B cell (primary cell): ENCODE measurements at regions not wholly inside any gene's neighbourhood (a gene's known extent, or its start where the extent isn't known, plus 50 kb on each side); places are given as distances from the start of the nearest gene placed in this dataset.

ENCODE experiments used
- ATAC-seq: fragments of 200-7000 bp; cut with Tn5 transposase; one replicate; pipeline ENCODE4 v1.10.0; 2021; ENCODE audit warnings: low read depth, mild to moderate bottlenecking, moderate number of reproducible peaks, moderate library complexity
- CTCF ChIA-PET: fragments of 350-600 bp; sonication (Branson Sonifier 250); formaldehyde crosslinking; loops from one replicate; lab custom pipeline; 2021; ENCODE audit warnings: antibody characterized with exemption, inconsistent platforms; lab: Charles Lee
- POLR2A ChIA-PET: fragments of 350-600 bp; sonication (Branson Sonifier 250); formaldehyde crosslinking; loops from one replicate; lab custom pipeline; 2021; ENCODE audit warnings: antibody characterized with exemption; lab: Charles Lee
- DNase-seq: peaks from one replicate; pipeline ENCODE4 v3.0.0; 2013
- H2AFZ ChIP-seq: 2 replicates; pipeline ENCODE4 v1.6.1; 2012; ENCODE audit warnings: mild to moderate bottlenecking, low read depth, low read length; ENCODE audit not compliant: insufficient read depth, poor library complexity, severe bottlenecking
- H3K27ac ChIP-seq, 2 donors: 1 replicate in 1 of 2; 2 replicates in 1 of 2; pipeline ENCODE4 v1.5.1; 2012 to 2013; ENCODE audit warnings: low read length in 2 of 2, mild to moderate bottlenecking in 2 of 2, moderate library complexity in 1 of 2
- H3K27me3 ChIP-seq, 4 experiments: fragments of 200-600 bp in 1 of 4; sonication (generic) in 1 of 4; replicated peaks in 1 of 4; 1 replicate in 2 of 4; 2 replicates in 2 of 4; pipeline versions ENCODE4 v1.6.1 to v1.7.0; 2013 to 2016; ENCODE audit warnings: low read length in 3 of 4, mild to moderate bottlenecking in 2 of 4, mixed read lengths in 1 of 4, moderate library complexity in 1 of 4; ENCODE audit not compliant: insufficient read depth in 4 of 4, control insufficient read depth in 3 of 4; ENCODE audit errors: control extremely low read depth in 1 of 4
- H3K36me3 ChIP-seq, 2 experiments: replicated peaks in 1 of 2; 1 replicate in 1 of 2; 2 replicates in 1 of 2; pipeline versions ENCODE4 v1.6.1 to v1.7.1; 2013; ENCODE audit warnings: low read length in 1 of 2; ENCODE audit not compliant: insufficient read depth in 2 of 2, control insufficient read depth in 1 of 2; ENCODE audit errors: control extremely low read depth in 1 of 2, extremely low read depth in 1 of 2
- H3K4me1 ChIP-seq, 2 donors: fragments of 200-600 bp in 1 of 2; sonication (generic) in 1 of 2; 1 replicate in 1 of 2; 2 replicates in 1 of 2; pipeline versions ENCODE4 v1.5.1 to v1.6.1; 2013 to 2017; ENCODE audit warnings: low read length in 2 of 2; ENCODE audit not compliant: control insufficient read depth in 2 of 2, insufficient read depth in 2 of 2
- H3K4me2 ChIP-seq: replicated peaks from 2 replicates; pipeline ENCODE3; 2012; ENCODE audit warnings: mild to moderate bottlenecking, low read depth, low read length; ENCODE audit not compliant: poor library complexity, severe bottlenecking
- H3K4me3 ChIP-seq, 5 experiments: fragments of 200-600 bp in 1 of 5; sonication (generic) in 1 of 5; 1 replicate in 3 of 5; 2 replicates in 2 of 5; pipeline versions ENCODE4 v1.5.1 to v1.7.0; 2011 to 2016; ENCODE audit warnings: low read length in 4 of 5, mild to moderate bottlenecking in 4 of 5, low read depth in 2 of 5, control low read depth in 1 of 5, moderate library complexity in 1 of 5; ENCODE audit not compliant: insufficient read depth in 1 of 5; ENCODE audit errors: control extremely low read depth in 1 of 5, extremely low read depth in 1 of 5
- H3K79me2 ChIP-seq: fragments of 200-600 bp; sonication (generic); one replicate; pipeline ENCODE4 v1.6.0; 2016; ENCODE audit warnings: low read length; ENCODE audit not compliant: control insufficient read depth, insufficient read depth
- H3K9ac ChIP-seq: fragments of 200-600 bp; sonication (generic); 2 replicates; pipeline ENCODE4 v1.6.1; 2017; ENCODE audit warnings: mild to moderate bottlenecking, low read length, moderate library complexity
- H3K9me3 ChIP-seq, 3 donors: one replicate each; pipeline versions ENCODE4 v1.6.1 to v1.7.1; 2013; ENCODE audit warnings: low read length in 2 of 3; ENCODE audit not compliant: control insufficient read depth in 2 of 3, insufficient read depth in 1 of 3; ENCODE audit errors: control extremely low read depth in 1 of 3
- H4K20me1 ChIP-seq: 2 replicates; pipeline ENCODE4 v1.6.0; 2012; ENCODE audit warnings: mild to moderate bottlenecking, low read length; ENCODE audit not compliant: insufficient read depth, control insufficient read depth, poor library complexity, severe bottlenecking
- H3K27ac Mint-ChIP-seq: one replicate; pipeline ENCODE4 v1.8.0; 2021; ENCODE audit warnings: mixed read lengths
- H3K27me3 Mint-ChIP-seq: one replicate; pipeline ENCODE4 v1.8.0; 2021; ENCODE audit warnings: mixed read lengths
- H3K4me1 Mint-ChIP-seq: one replicate; pipeline ENCODE4 v1.8.0; 2021; ENCODE audit warnings: mixed read lengths
- H3K4me3 Mint-ChIP-seq: one replicate; pipeline ENCODE4 v1.8.0; 2021; ENCODE audit warnings: mixed read lengths
- H3K9me3 Mint-ChIP-seq: one replicate; pipeline ENCODE4 v1.8.0; 2022; ENCODE audit warnings: mixed read lengths; ENCODE audit not compliant: insufficient read depth
- EZH2 ChIP-seq: IDR thresholded peaks from 2 replicates; pipeline ENCODE4 v1.6.1; 2012; ENCODE audit warnings: borderline replicate concordance, low read depth, mild to moderate bottlenecking, moderate library complexity, low read length; ENCODE audit not compliant: insufficient read depth, poor library complexity, severe bottlenecking
- WGBS: methylation state at CpG from one replicate; pipeline ENCODE4 v1.1.5; 2013; ENCODE audit warnings: missing lambda C conversion rate; ENCODE audit not compliant: insufficient coverage; 5-methylcytosine and 5-hydroxymethylcytosine counted together
- intact Hi-C: fragments of 100-400 bp; cut with micrococcal nuclease; formaldehyde crosslinking; loops from one replicate; pipeline ENCODE4 v1.10.0; 2022
- TF ChIP-seq, protein P1 (sequence below): fragments of 200-600 bp; IDR thresholded peaks from one replicate; pipeline ENCODE4 v1.8.0; 2022; ENCODE audit warnings: antibody characterized with exemption, mild to moderate bottlenecking

GRCh38 chr7:109782806-109783205 lies 1213.1 kb downstream of the DNAJB9 start:
- Mint-ChIP-seq H3K9me3 (peaks cover 3% of the 10 kb centered on the region), H3K27ac (no peak overlapping the region), H3K4me3 (no peak overlapping the region), H3K4me1 (no peaks in the 10 kb centered on the region), H3K27me3 (no peaks in the 10 kb centered on the region)
- no peak for DNase-seq
- POLR2A ChIA-PET, result no interaction called here
- Histone ChIP-seq H3K4me3 (no peak overlapping the region), H3K9me3 (no peaks in the 10 kb centered on the region), H2AFZ (no peak overlapping the region), H4K20me1 (no peaks in the 10 kb centered on the region), H3K79me2 (no peaks in the 10 kb centered on the region), H3K4me2 (no peak overlapping the region), H3K9ac (no peak overlapping the region), H3K27me3 (no peaks in the 10 kb centered on the region), H3K36me3 (no peaks in the 10 kb centered on the region), H3K27ac (no peak overlapping the region), H3K4me1 (no peaks in the 10 kb centered on the region)
- intact Hi-C loops, result no loop called here
- WGBS, result 43% methylated on average over 1 of the region's 3 CpGs
- no peak for TF ChIP-seq EZH2
- no peak for ATAC-seq
- CTCF ChIA-PET, result no interaction called here

DNA sequence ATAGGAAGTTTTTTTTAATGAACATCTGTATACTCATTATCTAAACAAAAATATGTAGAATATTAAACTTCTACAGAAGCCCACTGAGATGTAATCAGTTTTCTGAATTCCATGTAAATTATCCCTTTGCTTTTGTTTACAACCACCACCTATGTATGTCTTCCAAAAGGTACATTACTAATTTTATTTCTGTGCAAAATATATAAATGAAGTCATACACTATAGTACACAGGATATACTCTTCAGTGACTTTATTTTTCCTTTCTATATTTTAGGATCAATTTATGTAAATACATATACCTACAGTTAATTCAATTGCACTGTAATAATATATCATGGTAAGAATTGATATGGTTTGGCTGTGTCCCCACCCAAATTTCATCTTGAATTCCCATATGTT lies 1236.9 kb downstream of the DNAJB9 start:
- no peak for ATAC-seq
- no peak overlapping the region for H3K4me3 ChIP-seq

More for the DNA sequence above, 1236.9 kb downstream of the DNAJB9 start:
- Mint-ChIP-seq H3K27me3 (no peaks in the 10 kb centered on the region), H3K9me3 (no peaks in the 10 kb centered on the region), H3K4me3 (no peak overlapping the region), H3K27ac (no peak overlapping the region), H3K4me1 (no peaks in the 10 kb centered on the region)
- POLR2A ChIA-PET, result no interaction called here
- no peaks in the 10 kb centered on the region for H3K79me2 ChIP-seq
- H3K9me3 ChIP-seq, result no peaks in the 10 kb centered on the region
- H3K4me2 ChIP-seq, result no peak overlapping the region
- no peak for TF ChIP-seq EZH2
- TF ChIP-seq, protein P1, sequence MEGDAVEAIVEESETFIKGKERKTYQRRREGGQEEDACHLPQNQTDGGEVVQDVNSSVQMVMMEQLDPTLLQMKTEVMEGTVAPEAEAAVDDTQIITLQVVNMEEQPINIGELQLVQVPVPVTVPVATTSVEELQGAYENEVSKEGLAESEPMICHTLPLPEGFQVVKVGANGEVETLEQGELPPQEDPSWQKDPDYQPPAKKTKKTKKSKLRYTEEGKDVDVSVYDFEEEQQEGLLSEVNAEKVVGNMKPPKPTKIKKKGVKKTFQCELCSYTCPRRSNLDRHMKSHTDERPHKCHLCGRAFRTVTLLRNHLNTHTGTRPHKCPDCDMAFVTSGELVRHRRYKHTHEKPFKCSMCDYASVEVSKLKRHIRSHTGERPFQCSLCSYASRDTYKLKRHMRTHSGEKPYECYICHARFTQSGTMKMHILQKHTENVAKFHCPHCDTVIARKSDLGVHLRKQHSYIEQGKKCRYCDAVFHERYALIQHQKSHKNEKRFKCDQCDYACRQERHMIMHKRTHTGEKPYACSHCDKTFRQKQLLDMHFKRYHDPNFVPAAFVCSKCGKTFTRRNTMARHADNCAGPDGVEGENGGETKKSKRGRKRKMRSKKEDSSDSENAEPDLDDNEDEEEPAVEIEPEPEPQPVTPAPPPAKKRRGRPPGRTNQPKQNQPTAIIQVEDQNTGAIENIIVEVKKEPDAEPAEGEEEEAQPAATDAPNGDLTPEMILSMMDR, result no peak
- H4K20me1 ChIP-seq, result no peaks in the 10 kb centered on the region
- no peak overlapping the region for H3K27ac ChIP-seq
- no peak overlapping the region for H2AFZ ChIP-seq
- DNase-seq, result no peak
- H3K9ac ChIP-seq, result no peak overlapping the region
- no peaks in the 10 kb centered on the region for H3K4me1 ChIP-seq
- intact Hi-C loops, result no loop called here
- H3K36me3 ChIP-seq, result no peaks in the 10 kb centered on the region
- CTCF ChIA-PET, result no interaction called here
- H3K27me3 ChIP-seq, result no peaks in the 10 kb centered on the region
